Epithelial cell of proximal tubule (primary cell): ENCODE measurements at regions not wholly inside any gene's neighbourhood (a gene's known extent, or its start where the extent isn't known, plus 50 kb on each side); places are given as distances from the start of the nearest gene placed in this dataset.
"Not testable (repeated sequence)": the region's sequence is repeated elsewhere in the genome, so short reads cannot be mapped to it uniquely, and the experiment has no call there.

ENCODE experiments used
- DNase-seq: peaks from one replicate; pipeline ENCODE4 v3.0.0-alpha.2; 2011; ENCODE audit warnings: low read depth
- H3K4me3 ChIP-seq: 2 replicates; pipeline ENCODE4 v1.5.1; 2011; ENCODE audit warnings: low read depth, mild to moderate bottlenecking, low read length
- TF ChIP-seq, protein P1 (sequence below): conservative IDR thresholded peaks from 2 replicates; pipeline ENCODE4 v1.5.1; 2012; ENCODE audit warnings: low read depth, mild to moderate bottlenecking, low read length

DNA sequence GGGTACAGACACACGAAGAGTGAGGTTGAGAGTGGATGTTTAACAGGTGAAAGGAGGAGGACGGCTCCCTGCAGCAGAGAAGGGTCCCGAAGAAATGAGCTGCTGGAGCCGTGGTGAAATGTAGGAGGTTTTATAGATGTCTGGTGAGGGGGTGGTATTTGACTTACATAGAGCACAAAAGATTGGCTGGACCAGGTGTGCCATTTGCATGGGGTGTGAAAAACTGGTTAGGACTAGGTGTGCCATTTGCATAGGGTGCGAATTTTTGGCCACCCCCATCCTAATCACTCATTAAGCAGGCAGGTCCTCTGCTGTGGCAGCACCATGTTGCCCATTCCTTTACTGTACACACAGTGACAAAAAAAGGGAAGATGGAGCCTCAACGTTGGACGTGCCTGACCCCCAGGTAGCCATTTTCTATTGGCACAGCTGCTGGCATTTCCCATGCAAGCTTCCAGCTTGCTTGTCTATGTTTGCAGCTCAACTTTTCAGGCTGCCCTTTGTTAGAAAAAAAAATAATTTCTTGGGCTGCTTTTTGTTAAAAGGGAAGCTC lies 581.7 kb upstream of the B3GAT1 start:
- DNase-seq, result no peak
- no peak overlapping the region for H3K4me3 ChIP-seq
- TF ChIP-seq, protein P1, sequence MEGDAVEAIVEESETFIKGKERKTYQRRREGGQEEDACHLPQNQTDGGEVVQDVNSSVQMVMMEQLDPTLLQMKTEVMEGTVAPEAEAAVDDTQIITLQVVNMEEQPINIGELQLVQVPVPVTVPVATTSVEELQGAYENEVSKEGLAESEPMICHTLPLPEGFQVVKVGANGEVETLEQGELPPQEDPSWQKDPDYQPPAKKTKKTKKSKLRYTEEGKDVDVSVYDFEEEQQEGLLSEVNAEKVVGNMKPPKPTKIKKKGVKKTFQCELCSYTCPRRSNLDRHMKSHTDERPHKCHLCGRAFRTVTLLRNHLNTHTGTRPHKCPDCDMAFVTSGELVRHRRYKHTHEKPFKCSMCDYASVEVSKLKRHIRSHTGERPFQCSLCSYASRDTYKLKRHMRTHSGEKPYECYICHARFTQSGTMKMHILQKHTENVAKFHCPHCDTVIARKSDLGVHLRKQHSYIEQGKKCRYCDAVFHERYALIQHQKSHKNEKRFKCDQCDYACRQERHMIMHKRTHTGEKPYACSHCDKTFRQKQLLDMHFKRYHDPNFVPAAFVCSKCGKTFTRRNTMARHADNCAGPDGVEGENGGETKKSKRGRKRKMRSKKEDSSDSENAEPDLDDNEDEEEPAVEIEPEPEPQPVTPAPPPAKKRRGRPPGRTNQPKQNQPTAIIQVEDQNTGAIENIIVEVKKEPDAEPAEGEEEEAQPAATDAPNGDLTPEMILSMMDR, result no peak

DNA sequence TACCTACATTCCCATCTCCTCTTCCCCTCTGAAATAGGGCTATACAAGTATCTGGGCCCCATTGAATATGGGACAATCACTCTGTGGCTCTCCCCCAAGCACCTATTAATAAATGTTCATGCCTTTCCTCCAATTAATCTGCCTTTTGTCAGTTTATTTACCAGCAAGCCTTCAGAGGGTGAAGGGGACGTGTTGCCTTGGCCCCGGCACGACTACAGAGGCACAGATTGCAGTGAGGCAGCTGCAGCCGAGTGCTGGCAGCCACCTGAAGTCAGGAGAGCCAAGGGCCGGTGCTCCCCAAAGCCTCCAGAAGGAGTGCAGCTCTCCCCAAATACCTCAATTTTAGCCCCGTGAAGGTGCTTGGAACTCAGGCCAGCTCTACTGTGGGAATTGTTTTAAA lies 580.9 kb upstream of the B3GAT1 start:
- no peak overlapping the region for H3K4me3 ChIP-seq
- no peak for DNase-seq
- TF ChIP-seq, protein P1, result no peak

DNA sequence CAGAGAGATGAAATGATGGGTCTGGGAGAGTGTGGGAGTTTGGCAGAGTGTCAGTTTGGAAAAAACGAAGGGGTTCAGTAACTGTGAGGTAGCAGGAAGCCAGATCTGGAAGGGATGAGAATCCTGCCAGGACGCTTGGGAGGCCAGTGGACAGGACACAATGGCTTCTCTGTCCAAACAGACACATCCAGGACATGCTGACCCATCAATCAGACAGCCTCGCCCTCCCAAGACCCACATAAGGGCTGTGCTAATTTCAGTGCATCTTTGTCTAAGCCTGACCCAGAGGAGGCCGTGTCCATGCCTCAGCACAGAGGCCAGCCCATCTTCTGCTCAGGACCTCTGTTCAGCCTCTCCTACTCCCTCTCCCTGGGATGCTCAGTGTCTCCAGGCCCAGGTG lies 576.5 kb upstream of the B3GAT1 start:
- H3K4me3 ChIP-seq, result no peak overlapping the region
- TF ChIP-seq, protein P1, result no peak
- DNase-seq, result no peak

DNA sequence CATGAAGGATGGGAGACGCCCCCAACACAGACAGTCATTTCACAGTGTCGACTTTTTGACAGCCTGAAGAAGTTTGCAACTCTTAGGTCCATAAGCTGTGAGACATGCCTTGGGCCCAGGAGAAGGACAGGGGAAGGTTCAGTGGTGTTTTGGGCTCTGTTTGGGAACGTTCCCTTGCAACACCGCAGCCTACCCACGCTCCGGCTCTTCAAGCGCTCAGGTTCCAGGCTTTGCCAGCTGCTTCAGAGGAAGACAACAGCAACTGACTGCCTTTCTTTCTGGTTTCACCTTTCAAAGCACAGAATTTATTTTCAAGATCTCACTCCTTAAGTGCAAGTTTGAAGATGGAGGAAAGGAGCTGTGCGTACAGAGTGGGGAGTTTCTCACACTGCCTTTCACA lies 575.8 kb upstream of the B3GAT1 start:
- DNase-seq, result no peak

DNA sequence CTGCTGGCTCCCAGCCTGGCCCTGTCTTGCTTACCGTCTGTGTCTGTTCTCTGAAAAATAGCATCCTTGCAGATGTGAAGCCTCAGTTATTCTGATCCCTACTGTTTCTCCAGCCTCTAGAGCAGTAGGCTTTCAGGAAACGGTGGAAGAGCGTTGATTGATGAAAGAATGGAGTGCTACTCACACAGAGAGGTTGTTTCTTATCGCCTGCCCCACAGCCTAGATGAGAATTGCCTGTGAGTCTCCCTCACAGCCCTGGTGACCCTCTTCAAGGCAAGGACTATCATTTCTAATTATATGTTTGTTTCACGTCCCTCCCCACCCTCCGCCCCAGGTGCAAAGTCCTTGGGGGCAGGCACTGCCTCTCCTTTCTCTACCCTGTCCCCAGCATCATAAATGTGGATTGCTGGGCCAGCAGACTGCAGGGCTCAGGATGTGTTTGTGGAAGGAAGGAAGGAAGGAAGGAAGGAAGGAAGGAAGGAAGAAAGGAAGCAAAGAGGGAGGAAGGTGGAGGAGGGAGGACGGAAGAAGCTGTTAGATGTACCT lies 575.3 kb upstream of the B3GAT1 start:
- no peak for DNase-seq
- no peak overlapping the region for H3K4me3 ChIP-seq
- TF ChIP-seq, protein P1, result no peak

More for the DNA sequence above, 575.8 kb upstream of the B3GAT1 start:
- TF ChIP-seq, protein P1, result no peak
- no peak overlapping the region for H3K4me3 ChIP-seq

DNA sequence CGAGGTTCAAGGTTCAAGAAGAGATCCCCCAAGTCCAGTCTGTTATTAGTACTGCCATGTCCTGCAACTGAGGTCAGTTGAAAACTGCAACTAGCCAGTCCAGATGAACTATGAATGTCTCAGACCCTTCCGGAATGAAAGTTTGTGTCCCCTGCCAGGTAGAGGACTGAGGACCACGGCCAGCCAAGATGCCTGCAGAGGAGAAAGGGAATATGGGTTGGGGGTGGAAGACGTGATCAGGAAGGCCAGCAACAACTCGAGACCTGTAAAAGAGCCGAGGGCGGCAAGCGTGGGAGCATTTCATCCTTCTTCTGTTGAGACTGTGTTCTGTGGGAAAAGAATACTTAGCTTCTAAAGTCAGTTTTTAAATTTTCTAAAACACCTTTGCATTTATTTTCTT lies 572.4 kb upstream of the B3GAT1 start:
- DNase-seq, result no peak
- H3K4me3 ChIP-seq, result no peak overlapping the region
- TF ChIP-seq, protein P1, result no peak

DNA sequence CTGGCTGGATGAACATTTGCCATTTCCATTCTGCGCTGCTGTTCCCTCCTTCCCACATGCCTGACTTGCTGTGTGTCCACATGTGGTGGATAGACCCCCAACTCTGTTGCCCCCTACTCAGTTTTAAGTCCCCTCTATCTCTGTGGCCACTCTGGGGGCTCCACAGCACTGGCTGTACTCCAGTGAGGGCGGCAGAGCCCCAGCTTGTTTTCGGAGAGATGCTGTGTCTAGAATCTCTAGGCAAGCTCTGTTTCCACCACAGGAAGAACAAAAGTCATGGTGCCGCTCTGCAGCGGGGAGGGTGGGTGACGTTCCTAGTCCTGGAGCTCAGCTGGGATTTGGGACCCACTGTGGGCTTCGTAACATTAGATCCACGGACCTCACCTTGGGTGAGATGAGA lies 570.4 kb upstream of the B3GAT1 start:
- DNase-seq, H3K4me3 ChIP-seq: not testable (repeated sequence)
